B cell (primary cell): ENCODE measurements at regions not wholly inside any gene's neighbourhood (a gene's known extent, or its start where the extent isn't known, plus 50 kb on each side); places are given as distances from the start of the nearest gene placed in this dataset.

Experiments
- ATAC-seq: fragments of 200-7000 bp; cut with Tn5 transposase; one replicate; pipeline ENCODE4 v1.10.0; 2021; ENCODE audit warnings: low read depth, mild to moderate bottlenecking, moderate number of reproducible peaks, moderate library complexity
- CTCF ChIA-PET: fragments of 350-600 bp; sonication (Branson Sonifier 250); formaldehyde crosslinking; loops from one replicate; lab custom pipeline; 2021; ENCODE audit warnings: antibody characterized with exemption, inconsistent platforms; lab: Charles Lee
- POLR2A ChIA-PET: fragments of 350-600 bp; sonication (Branson Sonifier 250); formaldehyde crosslinking; loops from one replicate; lab custom pipeline; 2021; ENCODE audit warnings: antibody characterized with exemption; lab: Charles Lee
- DNase-seq: peaks from one replicate; pipeline ENCODE4 v3.0.0; 2013
- H2AFZ ChIP-seq: 2 replicates; pipeline ENCODE4 v1.6.1; 2012; ENCODE audit warnings: mild to moderate bottlenecking, low read depth, low read length; ENCODE audit not compliant: insufficient read depth, poor library complexity, severe bottlenecking
- H3K27ac ChIP-seq, 2 donors: 1 replicate in 1 of 2; 2 replicates in 1 of 2; pipeline ENCODE4 v1.5.1; 2012 to 2013; ENCODE audit warnings: low read length in 2 of 2, mild to moderate bottlenecking in 2 of 2, moderate library complexity in 1 of 2
- H3K27me3 ChIP-seq, 4 experiments: fragments of 200-600 bp in 1 of 4; sonication (generic) in 1 of 4; replicated peaks in 1 of 4; 1 replicate in 2 of 4; 2 replicates in 2 of 4; pipeline versions ENCODE4 v1.6.1 to v1.7.0; 2013 to 2016; ENCODE audit warnings: low read length in 3 of 4, mild to moderate bottlenecking in 2 of 4, mixed read lengths in 1 of 4, moderate library complexity in 1 of 4; ENCODE audit not compliant: insufficient read depth in 4 of 4, control insufficient read depth in 3 of 4; ENCODE audit errors: control extremely low read depth in 1 of 4
- H3K36me3 ChIP-seq, 2 experiments: replicated peaks in 1 of 2; 1 replicate in 1 of 2; 2 replicates in 1 of 2; pipeline versions ENCODE4 v1.6.1 to v1.7.1; 2013; ENCODE audit warnings: low read length in 1 of 2; ENCODE audit not compliant: insufficient read depth in 2 of 2, control insufficient read depth in 1 of 2; ENCODE audit errors: control extremely low read depth in 1 of 2, extremely low read depth in 1 of 2
- H3K4me1 ChIP-seq, 2 donors: fragments of 200-600 bp in 1 of 2; sonication (generic) in 1 of 2; 1 replicate in 1 of 2; 2 replicates in 1 of 2; pipeline versions ENCODE4 v1.5.1 to v1.6.1; 2013 to 2017; ENCODE audit warnings: low read length in 2 of 2; ENCODE audit not compliant: control insufficient read depth in 2 of 2, insufficient read depth in 2 of 2
- H3K4me2 ChIP-seq: replicated peaks from 2 replicates; pipeline ENCODE3; 2012; ENCODE audit warnings: mild to moderate bottlenecking, low read depth, low read length; ENCODE audit not compliant: poor library complexity, severe bottlenecking
- H3K4me3 ChIP-seq, 5 experiments: fragments of 200-600 bp in 1 of 5; sonication (generic) in 1 of 5; 1 replicate in 3 of 5; 2 replicates in 2 of 5; pipeline versions ENCODE4 v1.5.1 to v1.7.0; 2011 to 2016; ENCODE audit warnings: low read length in 4 of 5, mild to moderate bottlenecking in 4 of 5, low read depth in 2 of 5, control low read depth in 1 of 5, moderate library complexity in 1 of 5; ENCODE audit not compliant: insufficient read depth in 1 of 5; ENCODE audit errors: control extremely low read depth in 1 of 5, extremely low read depth in 1 of 5
- H3K79me2 ChIP-seq: fragments of 200-600 bp; sonication (generic); one replicate; pipeline ENCODE4 v1.6.0; 2016; ENCODE audit warnings: low read length; ENCODE audit not compliant: control insufficient read depth, insufficient read depth
- H3K9ac ChIP-seq: fragments of 200-600 bp; sonication (generic); 2 replicates; pipeline ENCODE4 v1.6.1; 2017; ENCODE audit warnings: mild to moderate bottlenecking, low read length, moderate library complexity
- H3K9me3 ChIP-seq, 3 donors: one replicate each; pipeline versions ENCODE4 v1.6.1 to v1.7.1; 2013; ENCODE audit warnings: low read length in 2 of 3; ENCODE audit not compliant: control insufficient read depth in 2 of 3, insufficient read depth in 1 of 3; ENCODE audit errors: control extremely low read depth in 1 of 3
- H4K20me1 ChIP-seq: 2 replicates; pipeline ENCODE4 v1.6.0; 2012; ENCODE audit warnings: mild to moderate bottlenecking, low read length; ENCODE audit not compliant: insufficient read depth, control insufficient read depth, poor library complexity, severe bottlenecking
- H3K27ac Mint-ChIP-seq: one replicate; pipeline ENCODE4 v1.8.0; 2021; ENCODE audit warnings: mixed read lengths
- H3K27me3 Mint-ChIP-seq: one replicate; pipeline ENCODE4 v1.8.0; 2021; ENCODE audit warnings: mixed read lengths
- H3K4me1 Mint-ChIP-seq: one replicate; pipeline ENCODE4 v1.8.0; 2021; ENCODE audit warnings: mixed read lengths
- H3K4me3 Mint-ChIP-seq: one replicate; pipeline ENCODE4 v1.8.0; 2021; ENCODE audit warnings: mixed read lengths
- H3K9me3 Mint-ChIP-seq: one replicate; pipeline ENCODE4 v1.8.0; 2022; ENCODE audit warnings: mixed read lengths; ENCODE audit not compliant: insufficient read depth
- EZH2 ChIP-seq: IDR thresholded peaks from 2 replicates; pipeline ENCODE4 v1.6.1; 2012; ENCODE audit warnings: borderline replicate concordance, low read depth, mild to moderate bottlenecking, moderate library complexity, low read length; ENCODE audit not compliant: insufficient read depth, poor library complexity, severe bottlenecking
- WGBS: methylation state at CpG from one replicate; pipeline ENCODE4 v1.1.5; 2013; ENCODE audit warnings: missing lambda C conversion rate; ENCODE audit not compliant: insufficient coverage; 5-methylcytosine and 5-hydroxymethylcytosine counted together
- intact Hi-C: fragments of 100-400 bp; cut with micrococcal nuclease; formaldehyde crosslinking; loops from one replicate; pipeline ENCODE4 v1.10.0; 2022
- TF ChIP-seq, protein P1 (sequence below): fragments of 200-600 bp; IDR thresholded peaks from one replicate; pipeline ENCODE4 v1.8.0; 2022; ENCODE audit warnings: antibody characterized with exemption, mild to moderate bottlenecking

DNA sequence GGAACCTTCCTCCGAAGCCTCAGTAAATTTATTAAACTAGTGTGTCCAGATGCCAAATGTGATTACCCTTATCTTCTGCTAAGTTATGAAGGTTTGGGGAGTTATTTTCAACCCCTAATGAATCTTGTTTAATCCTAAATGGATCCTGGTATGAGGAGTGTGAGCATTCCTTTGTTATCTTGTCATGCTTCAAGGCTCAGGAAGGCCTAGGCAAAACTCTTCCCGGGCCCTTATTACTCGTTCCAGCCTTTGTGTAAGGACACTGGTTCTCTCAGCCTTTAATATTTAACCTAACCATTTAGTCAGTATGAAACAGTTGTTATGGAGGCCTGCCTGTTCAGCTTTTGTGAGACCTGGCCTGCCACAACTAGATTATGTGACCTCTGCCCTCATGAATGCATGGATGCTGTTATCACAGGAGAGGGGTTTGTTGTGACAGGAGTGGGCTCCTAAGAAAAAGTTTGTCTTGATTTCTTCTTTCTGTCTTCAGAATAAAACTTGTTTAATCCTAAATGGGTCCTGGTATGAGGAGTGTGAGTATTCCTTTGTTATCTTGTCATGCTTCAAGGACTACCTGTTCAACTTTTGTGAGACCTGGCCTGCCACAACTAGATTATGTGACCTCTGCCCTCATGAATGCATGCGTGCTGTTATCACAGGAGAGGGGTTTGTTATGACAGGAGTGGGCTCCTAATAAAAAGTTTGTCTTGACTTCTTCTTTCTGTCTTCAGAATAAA is 181.7 kb downstream of the SLC39A8 start:
- CTCF ChIA-PET, result no interaction called here
- Histone ChIP-seq H2AFZ (no peak overlapping the region), H3K4me3 (no peak overlapping the region), H3K9me3 (peaks cover 0 to 4% (median 0%) of the 10 kb centered on the region in 3 donors), H4K20me1 (no peaks in the 10 kb centered on the region), H3K27ac (no peak overlapping the region), H3K36me3 (no peaks in the 10 kb centered on the region), H3K4me1 (no peaks in the 10 kb centered on the region), H3K4me2 (no peak overlapping the region), H3K27me3 (no peaks in the 10 kb centered on the region), H3K79me2 (no peaks in the 10 kb centered on the region), H3K9ac (no peak overlapping the region)
- WGBS, result no CpG with 5 or more reads among the region's 4 CpGs
- intact Hi-C loops, result no loop called here
- Mint-ChIP-seq H3K4me3 (no peak overlapping the region), H3K9me3 (no peaks in the 10 kb centered on the region), H3K27me3 (no peaks in the 10 kb centered on the region), H3K4me1 (no peaks in the 10 kb centered on the region), H3K27ac (no peak overlapping the region)
- ATAC-seq, result no peak
- POLR2A ChIA-PET, result no interaction called here
- no peak for DNase-seq
- TF ChIP-seq, protein P1, sequence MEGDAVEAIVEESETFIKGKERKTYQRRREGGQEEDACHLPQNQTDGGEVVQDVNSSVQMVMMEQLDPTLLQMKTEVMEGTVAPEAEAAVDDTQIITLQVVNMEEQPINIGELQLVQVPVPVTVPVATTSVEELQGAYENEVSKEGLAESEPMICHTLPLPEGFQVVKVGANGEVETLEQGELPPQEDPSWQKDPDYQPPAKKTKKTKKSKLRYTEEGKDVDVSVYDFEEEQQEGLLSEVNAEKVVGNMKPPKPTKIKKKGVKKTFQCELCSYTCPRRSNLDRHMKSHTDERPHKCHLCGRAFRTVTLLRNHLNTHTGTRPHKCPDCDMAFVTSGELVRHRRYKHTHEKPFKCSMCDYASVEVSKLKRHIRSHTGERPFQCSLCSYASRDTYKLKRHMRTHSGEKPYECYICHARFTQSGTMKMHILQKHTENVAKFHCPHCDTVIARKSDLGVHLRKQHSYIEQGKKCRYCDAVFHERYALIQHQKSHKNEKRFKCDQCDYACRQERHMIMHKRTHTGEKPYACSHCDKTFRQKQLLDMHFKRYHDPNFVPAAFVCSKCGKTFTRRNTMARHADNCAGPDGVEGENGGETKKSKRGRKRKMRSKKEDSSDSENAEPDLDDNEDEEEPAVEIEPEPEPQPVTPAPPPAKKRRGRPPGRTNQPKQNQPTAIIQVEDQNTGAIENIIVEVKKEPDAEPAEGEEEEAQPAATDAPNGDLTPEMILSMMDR, result no peak
- TF ChIP-seq EZH2, result no peak

DNA sequence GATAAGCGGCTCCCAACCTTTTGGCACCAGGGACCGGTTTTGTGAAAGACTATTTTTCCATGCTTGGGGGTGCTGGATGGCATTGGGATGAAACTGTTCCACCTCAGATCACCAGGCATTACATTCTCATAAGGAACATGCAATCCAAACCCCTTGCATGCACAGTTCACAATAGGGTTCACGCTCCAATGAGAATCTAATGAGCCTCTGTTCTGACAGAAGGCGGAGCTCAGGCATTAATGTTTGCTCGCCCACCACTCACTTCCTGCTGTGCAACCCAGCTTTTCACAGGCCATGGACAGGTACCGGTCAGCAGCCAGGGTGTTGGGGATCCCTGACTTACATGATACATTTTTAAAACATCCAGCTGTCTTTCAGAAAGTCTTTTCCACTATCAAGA is 187.3 kb downstream of the SLC39A8 start:
- no peak overlapping the region for H2AFZ ChIP-seq

More for the DNA sequence above, 187.3 kb downstream of the SLC39A8 start:
- 86% methylated on average over 6 of the region's 6 CpGs for WGBS
- no peak overlapping the region for H3K4me3 Mint-ChIP-seq
- H3K4me1 Mint-ChIP-seq, result no peaks in the 10 kb centered on the region
- DNase-seq (no peak), ATAC-seq (no peak)
- Histone ChIP-seq H3K4me2 (no peak overlapping the region), H3K79me2 (no peaks in the 10 kb centered on the region), H3K36me3 (no peaks in the 10 kb centered on the region), H4K20me1 (no peaks in the 10 kb centered on the region), H3K9ac (no peak overlapping the region), H3K4me1 (no peaks in the 10 kb centered on the region), H3K4me3 (no peak overlapping the region), H3K27ac (no peak overlapping the region), H3K27me3 (no peaks in the 10 kb centered on the region), H3K9me3 (no peaks in the 10 kb centered on the region)
- intact Hi-C loops, result no loop called here
- H3K27ac Mint-ChIP-seq, result no peak overlapping the region
- TF ChIP-seq, protein P1, result no peak
- TF ChIP-seq EZH2, result no peak
- ChIA-PET POLR2A (no interaction called here), CTCF (no interaction called here)
- H3K9me3 Mint-ChIP-seq, result no peaks in the 10 kb centered on the region
- no peaks in the 10 kb centered on the region for H3K27me3 Mint-ChIP-seq
